DMS153 treated with DMSO at 0.1 percent for 48 hours (cell line): ENCODE measurements at regions not wholly inside any gene's neighbourhood (a gene's known extent, or its start where the extent isn't known, plus 50 kb on each side); places are given as distances from the start of the nearest gene placed in this dataset.
A peak's percentile ranks its signal among the peaks of the same experiment; 100 is the strongest.
"Not testable (repeated sequence)": the region's sequence is repeated elsewhere in the genome, so short reads cannot be mapped to it uniquely, and the experiment has no call there.

Experiments
- DNase-seq: peaks from one replicate; lab custom pipeline; 2025; ENCODE audit not compliant: unreplicated experiment; lab: John Stamatoyannopoulos, UW

DNA sequence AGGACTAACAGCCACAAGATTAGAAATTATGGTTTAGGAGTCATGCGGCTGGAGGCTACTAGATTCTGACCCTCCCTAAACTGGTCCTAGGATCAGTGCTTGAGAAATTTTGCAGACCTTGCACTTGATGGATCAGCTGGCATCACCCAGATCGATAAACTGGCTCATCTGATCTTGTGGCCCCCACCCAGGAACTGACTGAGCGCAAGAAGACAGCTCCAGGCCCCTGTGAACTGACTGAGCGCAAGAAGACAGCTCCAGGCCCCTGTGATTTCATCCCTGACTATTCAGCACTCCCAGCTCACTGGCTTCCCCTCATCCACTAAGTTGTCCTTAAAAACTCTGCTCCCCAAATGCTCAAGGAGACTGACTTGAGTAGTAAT, 67.8 kb downstream of the MRPL36 start:
- DNase-seq: not testable (repeated sequence)

DNA sequence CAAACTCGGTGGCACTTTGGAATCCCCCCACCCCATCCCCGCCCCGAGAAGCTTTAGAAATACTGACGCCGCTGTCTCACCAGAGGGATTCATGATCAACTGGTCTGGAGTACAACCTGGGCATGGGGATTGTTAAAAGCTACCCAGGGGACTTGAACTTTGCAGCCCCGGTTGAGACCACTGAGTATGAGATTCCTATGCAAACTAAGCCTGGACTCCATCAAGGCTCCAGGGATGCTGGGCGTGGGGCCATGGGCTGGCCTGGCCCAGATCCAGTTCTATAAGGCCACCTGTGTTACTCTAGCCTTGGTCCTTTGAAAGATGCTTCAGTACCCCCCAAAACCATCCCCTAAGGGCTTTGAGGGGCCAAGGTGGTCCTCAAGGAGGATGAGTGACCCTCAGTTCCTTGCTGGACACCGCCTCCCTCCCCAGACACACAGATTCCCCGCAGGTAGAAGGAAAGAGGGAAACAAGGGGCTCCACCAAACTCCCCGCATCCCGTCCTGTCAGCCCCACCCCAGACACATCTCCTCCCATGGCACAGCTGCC, 68.5 kb downstream of the MRPL36 start:
- DNase-seq: no peak

GRCh38 chr5:1730487-1730847, 69.2 kb downstream of the MRPL36 start:
- no peak for DNase-seq

DNA sequence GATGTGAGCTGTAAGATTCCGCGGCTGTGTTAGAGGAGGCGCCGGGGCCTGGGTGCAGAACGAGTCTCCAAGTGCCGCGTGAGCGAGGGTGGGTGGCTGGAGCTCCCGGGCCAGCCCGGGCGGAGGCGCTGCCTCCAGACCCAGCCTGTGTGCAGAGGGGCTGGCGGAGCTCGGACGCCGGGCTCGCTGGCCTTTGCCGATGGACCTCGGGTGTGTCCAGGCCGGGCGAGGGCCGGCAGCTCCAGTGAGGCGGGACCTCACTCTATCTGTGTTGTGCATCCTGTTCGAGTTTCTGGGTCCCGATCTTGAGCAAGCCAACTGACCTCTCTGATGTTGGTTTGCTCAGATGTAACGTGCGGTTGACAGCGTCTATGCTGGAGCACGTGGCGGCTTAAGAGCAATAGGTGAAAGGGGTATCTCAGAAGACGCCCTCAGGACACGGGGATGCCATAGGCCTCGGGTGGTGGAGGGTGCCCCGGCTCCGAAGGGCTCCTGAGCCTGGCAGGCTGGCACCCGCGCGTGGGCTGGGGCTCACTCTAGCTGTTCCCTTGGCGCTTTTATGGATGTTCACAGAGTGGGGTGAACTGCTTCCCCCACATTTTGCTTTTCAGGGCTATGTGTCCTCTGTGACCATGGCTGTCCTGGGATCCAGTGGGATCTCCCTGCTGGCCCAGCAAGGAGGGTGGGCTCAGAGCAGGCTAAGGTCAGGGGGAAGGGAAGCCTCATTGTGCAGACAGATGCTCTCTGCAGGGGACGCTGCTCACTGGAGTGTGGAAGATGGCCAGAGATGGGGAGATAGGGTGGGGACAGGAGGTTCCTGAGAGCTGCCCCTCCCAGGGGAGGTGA, 69.8 kb downstream of the MRPL36 start:
- no peak for DNase-seq

DNA sequence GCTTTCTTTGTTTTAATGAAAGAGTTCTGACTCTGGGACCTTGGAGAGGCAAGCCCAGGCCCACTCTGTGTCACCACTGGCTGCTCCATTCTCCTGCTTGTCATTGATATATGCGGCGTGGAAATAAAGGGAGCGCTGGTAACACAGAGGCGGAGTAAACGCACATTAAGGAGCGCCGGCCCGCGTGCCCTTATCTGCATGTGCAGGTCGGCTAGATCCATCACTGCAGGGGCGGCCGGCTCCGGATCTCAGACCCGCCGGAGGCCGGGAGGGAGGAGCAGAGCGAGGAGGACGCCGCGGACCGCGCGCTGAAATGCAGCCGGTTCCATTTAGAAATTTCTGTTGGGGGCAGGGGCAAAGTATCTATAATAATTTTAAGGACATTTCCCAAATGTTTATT, 70.8 kb downstream of the MRPL36 start:
- no peak for DNase-seq

GRCh38 chr5:1727571-1727970, 72.1 kb downstream of the MRPL36 start:
- DNase-seq: no peak

GRCh38 chr5:1726956-1727355, 72.7 kb downstream of the MRPL36 start:
- no peak for DNase-seq

- DNase-seq: no peak
Observed at GRCh38 chr5:1726469-1726865, 73.2 kb downstream of the MRPL36 start.

DNA sequence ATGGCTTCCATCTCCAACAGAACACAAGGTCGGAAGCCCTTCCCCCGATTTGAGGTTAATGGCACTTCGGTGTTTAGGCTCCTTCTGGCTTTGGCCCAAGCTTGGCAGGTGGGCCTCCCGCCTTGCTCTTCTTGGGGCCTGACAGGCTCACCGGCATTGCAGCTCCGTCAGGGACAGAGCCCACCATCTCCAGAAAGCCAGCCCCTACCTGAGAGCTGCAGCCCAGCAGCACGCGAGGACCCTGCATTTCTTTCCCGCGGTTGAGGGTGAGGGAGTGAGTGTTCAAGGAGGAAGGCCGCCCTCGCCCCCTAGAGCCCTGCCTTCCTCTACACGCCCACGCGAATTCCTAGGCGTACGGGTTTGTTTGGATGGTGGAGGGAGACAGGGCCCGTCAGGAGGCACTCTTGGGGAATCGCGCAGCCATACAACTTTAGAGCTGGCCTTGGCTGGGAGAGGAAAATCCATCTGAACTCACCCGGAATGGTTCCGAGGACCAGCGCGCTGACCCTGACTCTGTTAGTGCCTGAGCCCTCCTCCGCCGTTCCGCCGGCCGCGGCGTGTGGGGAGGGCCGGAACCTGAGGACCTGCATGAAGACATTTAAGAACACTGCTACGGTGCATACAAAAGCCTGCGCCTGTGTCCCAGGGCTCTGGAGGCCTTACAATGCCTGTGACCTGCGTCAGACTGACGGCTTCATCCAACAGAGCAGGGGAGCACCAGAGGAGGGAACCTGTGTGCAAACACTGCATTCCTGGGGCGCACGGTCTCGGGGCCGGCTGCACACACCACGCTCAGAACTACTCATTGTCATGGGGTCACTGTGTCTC, 73.8 kb downstream of the MRPL36 start:
- DNase-seq: no peak

GRCh38 chr5:1724822-1725602, 74.6 kb downstream of the MRPL36 start:
- DNase-seq: no peak

GRCh38 chr5:1723957-1724821, 75.4 kb downstream of the MRPL36 start:
- DNase-seq: no peak

DNA sequence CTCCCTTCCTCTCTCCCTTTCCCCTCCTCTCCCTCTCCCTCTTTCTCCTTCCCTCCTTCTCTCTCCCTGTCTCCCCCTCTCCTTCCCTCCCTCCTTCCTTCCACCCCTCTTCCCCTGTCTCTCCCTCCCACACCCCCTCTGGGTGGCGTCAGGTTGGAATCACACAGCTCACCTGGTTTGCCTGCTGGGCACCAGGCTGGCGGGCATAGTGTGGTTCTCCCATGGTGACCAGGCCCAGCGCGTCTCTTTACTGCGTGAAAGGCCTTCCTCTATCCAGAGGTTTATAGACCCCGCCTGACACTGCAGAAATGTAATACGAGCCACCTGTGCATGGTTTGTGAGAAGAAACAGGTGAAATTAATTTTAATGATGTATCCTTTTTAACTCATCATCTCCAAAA, 76.2 kb downstream of the MRPL36 start:
- DNase-seq: no peak

GRCh38 chr5:1722877-1723276, 76.8 kb downstream of the MRPL36 start:
- DNase-seq: no peak

DNA sequence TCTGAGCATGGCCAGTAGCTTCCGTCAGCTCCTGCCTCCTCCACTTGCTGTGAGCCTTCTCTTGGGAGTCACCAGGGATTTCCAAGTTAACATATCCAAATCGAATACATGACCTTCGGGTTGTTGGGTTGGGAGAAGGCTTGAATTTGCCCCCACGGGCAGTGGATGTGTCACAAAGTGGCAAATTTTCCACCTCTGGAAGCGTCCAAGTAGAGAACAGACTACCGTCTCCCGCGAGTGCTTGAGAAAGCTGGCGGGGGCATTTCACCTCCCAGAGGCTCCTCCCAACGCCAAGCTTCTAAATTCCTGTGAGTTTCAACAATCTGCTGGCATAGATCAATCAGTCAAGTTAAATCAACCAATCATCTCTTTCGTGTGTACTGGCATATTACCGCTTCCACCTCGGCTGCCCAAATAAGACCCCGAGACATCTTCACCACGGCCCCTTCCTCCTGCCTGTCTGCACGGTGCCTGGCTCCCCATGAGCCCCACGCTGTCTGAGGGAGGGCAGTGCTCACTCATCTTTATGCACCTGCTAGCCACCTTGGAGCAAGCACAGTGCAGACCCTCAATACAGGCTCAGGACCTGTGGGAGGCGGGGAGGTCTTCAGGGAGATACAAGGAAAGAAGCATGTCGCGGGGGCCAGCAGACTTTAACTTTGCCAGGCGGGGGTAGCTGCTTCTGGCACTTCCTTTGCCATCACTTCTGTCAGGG, 79.1 kb downstream of the MRPL36 start:
- DNase-seq: no peak

DNA sequence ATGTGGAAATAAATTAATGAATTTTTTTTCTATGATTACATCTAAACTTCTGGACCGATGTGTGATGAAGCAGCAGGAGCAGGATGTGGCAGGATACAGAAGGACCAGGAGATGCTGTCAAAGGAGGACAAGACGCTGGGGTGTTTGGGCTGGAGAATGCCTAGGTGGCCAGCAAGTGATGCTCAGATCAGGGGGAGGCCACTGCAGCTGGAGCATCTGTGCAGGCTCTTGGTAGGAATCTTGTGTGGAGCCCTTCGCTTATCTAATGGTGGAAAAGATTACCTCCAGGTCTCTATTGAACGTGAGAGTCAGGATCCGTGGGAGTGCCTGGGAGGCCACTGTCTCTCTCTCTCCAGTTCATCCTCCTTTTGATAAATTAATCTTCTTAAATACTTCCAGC, 79.8 kb downstream of the MRPL36 start:
- no peak for DNase-seq

GRCh38 chr5:1718669-1719068, 81.0 kb downstream of the MRPL36 start:
- DNase-seq: peak; percentile 28

GRCh38 chr5:1710091-1710490, 89.5 kb downstream of the MRPL36 start:
- DNase-seq: not testable (repeated sequence)

DNA sequence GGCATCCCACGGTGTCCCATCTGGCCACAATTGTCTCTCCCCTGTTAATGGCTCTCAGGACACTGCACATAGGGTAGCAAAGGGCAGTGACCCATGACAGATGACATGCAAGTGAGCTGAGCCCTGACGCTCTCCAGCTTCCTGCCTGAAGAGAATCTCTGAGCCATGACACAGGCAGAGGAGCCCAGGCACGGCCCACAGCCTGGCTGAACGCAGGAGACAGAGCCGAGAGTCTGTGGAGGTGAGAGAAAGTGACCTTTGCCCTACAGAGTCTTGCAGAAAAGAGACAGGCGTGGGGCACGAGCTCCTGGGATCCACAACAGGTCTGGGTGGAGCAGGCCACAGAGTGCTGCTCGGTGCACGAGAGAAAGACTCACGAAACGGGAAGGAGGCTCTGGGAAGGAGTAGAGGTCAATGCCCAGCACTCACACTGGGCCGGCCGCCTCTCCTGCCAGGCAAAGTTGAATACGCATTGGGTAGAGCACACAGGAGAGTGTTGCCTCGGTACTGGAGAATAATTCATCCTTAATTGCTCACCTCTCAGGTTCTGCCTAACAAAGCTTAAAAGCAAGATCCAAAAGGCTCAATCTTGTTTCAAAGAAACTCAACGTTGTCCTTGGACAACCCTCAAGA, 90.3 kb downstream of the MRPL36 start:
- DNase-seq: no peak

DNA sequence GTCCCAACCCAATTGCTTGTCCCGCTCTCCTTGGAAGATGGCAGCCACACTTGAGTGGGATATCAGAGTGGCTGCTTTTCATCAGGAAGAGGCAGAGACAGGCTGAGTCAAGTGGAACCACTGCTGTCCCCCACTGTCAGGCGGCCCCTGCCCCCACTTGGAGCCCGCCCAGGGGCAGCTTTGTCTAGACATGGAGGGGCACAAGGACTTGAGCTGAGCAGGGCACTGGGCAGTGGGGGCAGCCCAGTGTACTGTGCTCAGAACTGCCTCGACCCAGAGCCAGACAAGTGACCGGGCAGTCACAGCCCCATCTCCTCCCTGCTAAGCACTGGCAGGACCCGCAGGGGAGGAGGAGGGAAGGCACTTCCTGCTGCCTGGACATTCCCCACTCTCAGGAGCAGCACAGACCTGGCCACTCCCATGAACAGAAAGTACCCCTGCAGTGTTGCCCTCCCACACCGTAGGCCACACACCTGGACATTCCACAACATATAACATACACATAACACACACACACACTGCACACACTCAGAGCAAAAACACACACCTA, 91.0 kb downstream of the MRPL36 start:
- no peak for DNase-seq
